Erythroblast (primary cell): ENCODE measurements at regions not wholly inside any gene's neighbourhood (a gene's known extent, or its start where the extent isn't known, plus 50 kb on each side); places are given as distances from the start of the nearest gene placed in this dataset.

Source experiments
- DNase-seq, 2 experiments: peaks; one replicate each; lab custom pipeline; 2025; lab: John Stamatoyannopoulos, UW
- GATA1 ChIP-seq: IDR thresholded peaks from 2 replicates; pipeline ENCODE4 v1.6.1; 2011; ENCODE audit warnings: low read depth, mild to moderate bottlenecking, control low read depth, low read length, moderate library complexity
- POLR2A ChIP-seq: IDR thresholded peaks from 2 replicates; pipeline ENCODE4 v1.6.1; 2011; ENCODE audit warnings: mild to moderate bottlenecking, low read length

DNA sequence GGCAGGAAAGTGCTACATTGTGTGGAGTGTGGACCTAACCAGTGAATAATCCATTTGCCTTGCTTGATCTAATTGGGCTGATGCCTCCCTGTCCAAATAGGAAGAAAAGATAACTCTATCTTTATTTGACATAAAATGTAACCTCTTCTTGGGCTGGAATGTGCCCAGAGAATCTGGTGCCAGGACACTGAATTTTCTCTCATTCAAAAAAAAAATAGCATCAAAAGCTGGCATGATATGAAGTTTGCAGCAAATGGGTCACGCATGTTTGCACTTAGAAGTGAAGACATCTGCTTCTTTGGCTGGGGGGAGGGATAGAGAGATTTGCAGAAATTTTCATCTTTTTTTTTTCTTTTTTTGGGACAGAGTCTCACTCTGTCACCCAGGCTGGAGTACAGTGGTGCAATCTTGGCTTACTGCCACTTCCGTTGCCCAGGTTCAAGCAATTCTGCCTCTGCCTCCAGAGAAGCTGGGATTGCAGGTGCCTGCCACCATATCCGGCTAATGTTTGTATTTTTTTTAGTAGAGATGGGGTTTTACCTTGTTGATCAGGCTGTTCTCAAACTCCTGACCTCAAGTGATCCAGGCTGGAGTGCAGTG, 478.2 kb upstream of the EEF2KMT start:
- TF ChIP-seq POLR2A (no peak), GATA1 (no peak)
- DNase-seq: no peak

DNA sequence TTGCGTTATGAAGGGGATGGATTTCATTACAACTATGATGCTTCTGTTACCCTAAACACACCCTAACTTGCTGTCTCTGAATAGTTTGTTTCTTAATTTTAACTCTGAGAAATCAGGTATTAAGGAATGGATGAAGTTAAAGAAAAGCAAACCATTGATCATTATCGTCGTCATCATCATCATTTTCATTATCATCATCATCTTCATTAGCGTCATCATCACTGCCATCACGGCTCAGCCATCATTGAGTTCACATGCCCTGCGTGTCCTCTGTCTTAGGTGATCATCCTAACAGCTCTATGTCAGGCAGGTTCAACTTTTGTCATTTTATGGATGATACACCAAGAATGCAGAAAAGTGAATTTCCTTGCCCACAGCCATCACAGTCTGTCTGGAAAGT, 477.5 kb upstream of the EEF2KMT start:
- no peak for DNase-seq

DNA sequence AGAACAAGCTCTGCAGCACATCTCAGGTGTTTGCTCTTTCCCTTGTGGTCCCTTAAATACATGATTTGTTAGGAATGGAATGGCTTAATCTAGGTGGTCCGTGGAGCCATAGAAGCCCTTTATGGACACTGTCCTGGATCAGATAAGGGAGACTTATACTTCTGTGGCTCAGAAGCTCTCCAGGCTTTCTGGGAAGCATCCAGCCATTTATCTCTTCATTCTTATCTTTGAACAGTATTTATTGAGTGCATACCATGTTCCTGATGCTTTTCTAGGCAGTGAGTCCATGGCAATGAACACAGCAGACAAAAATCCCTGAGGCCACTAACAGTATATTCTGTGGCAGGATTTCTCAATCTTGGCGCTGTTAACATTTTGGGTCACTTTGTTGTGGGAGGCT, 474.5 kb upstream of the EEF2KMT start:
- no peak for DNase-seq
- no peak for TF ChIP-seq POLR2A
- no peak for TF ChIP-seq GATA1

More for the DNA sequence above, 477.5 kb upstream of the EEF2KMT start:
- TF ChIP-seq GATA1 (no peak), POLR2A (no peak)

DNA sequence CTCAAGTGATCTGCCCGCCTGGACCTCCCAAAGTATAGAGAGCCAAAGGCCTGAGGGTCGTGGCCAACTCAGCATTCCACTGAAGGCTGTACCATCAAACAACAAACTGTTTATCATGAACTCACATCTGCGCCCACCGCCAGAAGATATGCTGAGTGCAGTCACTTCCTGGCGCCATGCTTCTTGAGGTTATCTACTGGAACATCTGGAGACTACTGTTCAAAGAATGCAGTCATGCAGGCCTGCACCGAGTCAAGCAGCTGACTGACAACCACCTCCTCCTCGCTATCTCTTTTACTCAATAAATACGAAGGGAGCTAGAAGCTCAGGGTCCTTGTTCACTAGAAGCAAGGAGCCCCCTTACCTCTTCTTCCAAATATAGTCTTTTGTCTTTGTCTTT, 473.9 kb upstream of the EEF2KMT start:
- TF ChIP-seq GATA1 (no peak), POLR2A (no peak)
- DNase-seq: no peak

DNA sequence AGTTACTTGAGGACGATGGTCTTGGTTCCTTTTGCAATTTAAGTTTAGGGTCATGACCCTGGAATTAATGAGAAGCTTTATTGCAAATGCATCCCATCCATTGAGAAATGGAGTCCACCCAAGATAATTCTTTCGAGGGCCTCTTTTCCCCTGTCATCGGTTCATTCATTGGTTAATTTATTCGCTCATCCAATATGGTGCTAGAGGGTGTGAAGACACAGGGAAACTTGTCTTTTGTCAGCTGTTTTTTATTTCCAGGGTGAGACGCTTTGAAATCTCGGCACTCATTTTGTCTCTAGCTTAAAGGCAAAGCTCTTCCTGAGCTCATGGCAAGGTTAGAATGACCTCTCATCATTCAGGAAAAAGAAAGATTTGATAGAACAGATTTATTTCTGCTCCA, 464.2 kb upstream of the EEF2KMT start:
- DNase-seq: no peak

DNA sequence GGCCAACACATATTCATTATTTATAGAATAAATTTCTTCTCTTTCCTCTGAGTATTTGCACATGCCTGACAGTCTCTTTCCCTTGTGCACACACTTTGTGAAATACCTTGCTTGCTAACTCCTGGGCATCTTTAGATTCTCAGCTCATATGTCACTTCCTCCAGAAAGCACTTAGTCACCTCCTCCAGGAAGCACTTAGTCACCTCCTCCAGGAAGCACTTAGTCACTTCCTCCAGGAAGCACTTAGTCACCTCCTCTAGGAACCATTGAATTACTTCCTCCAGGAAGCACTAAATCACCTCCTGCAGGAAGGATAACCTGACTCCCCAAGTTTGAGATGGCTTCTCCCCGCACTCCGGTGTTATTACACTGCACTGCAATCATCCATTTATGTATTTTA, 462.5 kb upstream of the EEF2KMT start:
- no peak for TF ChIP-seq GATA1
- TF ChIP-seq POLR2A: no peak
- DNase-seq: no peak

More for the DNA sequence above, 464.2 kb upstream of the EEF2KMT start:
- no peak for TF ChIP-seq GATA1
- TF ChIP-seq POLR2A: no peak

DNA sequence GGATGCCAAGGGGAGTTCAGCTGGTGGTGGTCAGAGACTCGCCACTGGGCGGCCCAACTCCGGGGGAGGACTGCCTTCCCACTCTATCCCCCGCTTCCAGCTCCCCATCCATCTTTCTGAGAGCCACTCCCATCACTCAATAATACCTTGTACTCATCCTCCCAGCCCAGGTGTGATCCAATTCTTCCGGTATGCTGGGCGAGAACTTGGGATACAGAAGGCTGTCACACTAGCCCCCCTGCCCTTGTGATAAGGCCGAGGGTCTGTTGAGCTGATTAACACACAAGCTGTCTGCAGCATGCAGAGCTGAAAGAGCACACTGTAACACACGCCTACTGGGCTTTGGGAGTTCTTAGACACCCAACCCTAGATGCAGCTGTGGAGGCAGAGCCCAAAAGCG, 460.4 kb upstream of the EEF2KMT start:
- TF ChIP-seq POLR2A (no peak), GATA1 (no peak)
- DNase-seq: no peak

DNA sequence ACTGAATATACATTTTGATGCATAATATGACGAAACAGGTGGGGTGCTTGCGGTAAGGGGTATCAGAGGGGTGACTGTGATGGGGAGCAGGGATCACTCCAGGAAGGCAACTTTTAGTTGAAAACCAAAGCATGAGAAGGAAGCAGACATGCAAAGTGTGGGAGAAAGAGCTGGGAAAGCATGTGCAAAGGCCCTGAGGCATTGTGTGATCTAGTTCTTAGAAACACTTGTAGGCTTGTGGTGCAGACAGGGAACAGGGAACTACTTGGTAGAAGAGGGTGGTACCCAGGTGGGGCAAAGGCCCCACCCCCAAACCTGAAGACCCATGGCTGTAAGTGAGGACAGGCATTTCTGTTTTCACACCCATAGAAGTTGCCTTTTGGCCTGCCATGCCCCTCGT, 459.9 kb upstream of the EEF2KMT start:
- TF ChIP-seq POLR2A (no peak), GATA1 (no peak)
- no peak for DNase-seq

DNA sequence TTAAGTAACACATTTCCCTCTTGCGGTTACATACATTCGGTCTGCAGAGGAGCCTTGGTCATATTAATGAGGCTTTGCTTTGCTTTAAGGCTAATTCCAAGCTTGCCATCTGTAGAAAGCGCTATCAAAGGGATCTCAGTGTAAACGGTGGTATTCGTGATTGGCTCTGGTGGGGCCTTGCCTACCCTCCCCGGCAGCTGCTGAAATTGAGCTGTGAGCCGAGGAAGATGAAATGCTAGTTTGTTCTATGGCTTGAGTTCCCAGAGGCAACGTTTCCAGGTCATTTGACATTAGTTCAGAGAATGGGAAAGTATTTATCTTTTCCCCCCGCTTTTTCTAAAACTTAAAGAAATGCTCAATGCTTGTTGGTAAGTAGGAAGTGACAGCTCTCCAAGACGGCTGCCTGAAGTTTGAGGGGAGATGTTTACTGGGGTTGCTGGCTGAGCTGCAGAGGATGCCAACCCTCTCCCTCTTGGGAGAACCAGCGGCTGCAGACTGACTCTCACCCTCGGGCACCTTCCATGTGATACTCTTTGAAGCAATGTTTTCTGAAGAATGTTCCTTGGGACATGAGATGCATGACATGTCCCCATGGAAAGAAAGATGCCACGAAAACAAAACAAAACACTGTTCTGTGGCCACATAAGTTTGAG, 458.7 kb upstream of the EEF2KMT start:
- no peak for TF ChIP-seq POLR2A
- no peak for TF ChIP-seq GATA1
- no peak for DNase-seq

DNA sequence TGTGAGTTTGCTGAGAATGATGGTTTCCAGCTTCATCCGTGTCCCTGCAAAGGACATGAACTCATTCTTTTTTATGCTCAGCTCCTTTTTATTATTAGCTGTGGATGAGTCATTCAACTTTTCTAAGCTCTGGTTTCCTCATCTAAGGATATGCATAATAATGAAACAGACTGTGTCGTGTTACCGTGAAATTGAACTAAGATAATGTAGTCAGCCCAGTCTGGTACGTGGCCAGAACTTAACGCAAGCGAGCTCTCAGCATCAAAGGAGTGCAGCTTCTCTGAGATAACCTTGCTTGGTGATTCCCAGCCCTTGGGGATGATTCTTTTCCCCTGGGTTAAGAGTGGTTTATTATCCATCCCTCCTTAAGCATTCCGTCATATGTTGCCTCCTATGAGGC, 454.3 kb upstream of the EEF2KMT start:
- no peak for TF ChIP-seq GATA1
- TF ChIP-seq POLR2A: no peak
- no peak for DNase-seq

DNA sequence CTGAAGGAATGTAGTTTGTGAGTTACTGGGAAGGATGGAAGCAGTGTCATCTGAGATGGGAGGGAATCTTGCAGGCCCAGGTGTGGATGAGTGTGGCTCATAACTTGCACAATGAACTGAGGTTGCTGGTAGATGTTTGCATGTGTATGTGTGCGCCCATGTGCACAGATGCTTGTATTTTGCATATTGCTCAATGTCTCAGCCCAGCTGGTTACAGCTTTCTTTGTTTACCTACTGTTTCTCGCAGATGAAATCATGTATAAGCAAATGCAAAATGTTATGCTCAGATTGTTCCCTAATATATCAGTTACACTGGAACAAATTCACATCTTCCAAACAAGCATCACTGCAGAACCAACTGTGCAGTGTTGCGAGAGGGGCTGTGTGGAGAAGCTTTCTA, 452.2 kb upstream of the EEF2KMT start:
- DNase-seq: no peak
- TF ChIP-seq POLR2A (no peak), GATA1 (no peak)

DNA sequence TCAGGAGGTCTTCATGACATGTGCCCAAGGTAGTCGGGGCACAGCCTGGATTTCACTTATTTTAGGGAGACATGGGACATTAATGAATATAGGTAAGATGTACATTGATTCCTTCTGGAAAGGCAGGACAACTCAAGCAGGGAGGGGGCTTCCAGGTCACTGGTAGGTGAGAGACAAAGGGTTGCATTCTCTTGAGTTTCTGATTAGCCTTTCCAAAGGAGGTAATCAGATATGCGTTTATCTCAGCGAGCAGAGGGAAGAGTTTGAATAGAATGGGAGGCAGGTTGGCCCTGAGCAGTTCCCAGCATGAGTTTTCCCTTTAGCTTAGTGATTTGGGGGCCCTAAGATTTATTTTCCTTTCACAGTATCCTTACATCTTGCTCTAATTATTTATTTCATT, 443.8 kb upstream of the EEF2KMT start:
- TF ChIP-seq GATA1 (no peak), POLR2A (no peak)
- DNase-seq: no peak

DNA sequence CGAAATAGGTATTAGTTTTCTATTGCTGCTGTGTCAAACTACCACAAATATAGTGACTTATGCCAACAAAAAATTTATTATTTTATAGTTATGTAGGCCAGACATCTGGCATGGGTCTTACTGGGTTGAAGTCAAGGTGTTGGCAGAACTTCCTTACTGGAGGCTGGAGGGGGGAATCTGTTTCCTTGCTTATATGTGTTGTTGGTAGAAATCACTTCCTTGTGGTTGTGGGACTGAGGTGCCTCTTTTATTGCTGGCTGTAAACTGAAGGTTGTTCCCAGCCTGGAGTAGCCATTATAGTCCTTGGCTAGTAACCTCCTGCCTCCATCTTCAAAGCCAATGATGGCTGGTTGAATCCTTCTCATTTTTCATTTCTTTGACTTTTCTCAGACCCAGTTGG, 439.8 kb upstream of the EEF2KMT start:
- TF ChIP-seq GATA1 (no peak), POLR2A (no peak)
- no peak for DNase-seq

DNA sequence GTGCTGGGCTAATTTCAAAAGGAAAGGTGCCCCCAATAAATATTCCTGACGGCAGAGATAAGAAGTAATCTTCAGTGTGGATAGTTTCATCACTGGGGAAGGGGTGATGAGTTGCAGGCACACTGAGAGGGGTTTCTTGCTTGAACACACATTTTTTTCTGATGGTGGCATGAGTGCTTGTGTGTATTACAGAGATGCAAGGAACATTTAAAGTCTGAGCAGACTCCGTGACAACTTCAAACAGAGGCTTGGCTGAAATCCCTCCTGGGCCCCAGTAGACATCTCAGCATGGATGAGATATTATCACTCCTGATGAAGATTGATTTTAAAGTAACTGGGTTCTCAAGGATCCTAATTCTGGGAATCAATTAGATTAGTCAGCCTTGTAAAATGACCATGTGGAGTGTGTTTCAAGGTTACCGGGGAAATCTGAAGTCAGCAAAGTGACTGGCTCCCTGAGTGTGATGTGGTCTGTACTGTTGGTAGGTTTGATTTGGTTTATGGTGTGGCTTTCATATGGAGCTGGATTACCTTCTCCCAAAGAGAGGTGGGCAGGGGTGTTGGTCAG, 435.8 kb upstream of the EEF2KMT start:
- no peak for TF ChIP-seq POLR2A
- no peak for TF ChIP-seq GATA1
- DNase-seq: no peak
